NCI-H1105 (cell line): ENCODE measurements at regions not wholly inside any gene's neighbourhood (a gene's known extent, or its start where the extent isn't known, plus 50 kb on each side); places are given as distances from the start of the nearest gene placed in this dataset.

Experiments
- DNase-seq: peaks from one replicate; lab custom pipeline; 2025; lab: John Stamatoyannopoulos, UW

DNA sequence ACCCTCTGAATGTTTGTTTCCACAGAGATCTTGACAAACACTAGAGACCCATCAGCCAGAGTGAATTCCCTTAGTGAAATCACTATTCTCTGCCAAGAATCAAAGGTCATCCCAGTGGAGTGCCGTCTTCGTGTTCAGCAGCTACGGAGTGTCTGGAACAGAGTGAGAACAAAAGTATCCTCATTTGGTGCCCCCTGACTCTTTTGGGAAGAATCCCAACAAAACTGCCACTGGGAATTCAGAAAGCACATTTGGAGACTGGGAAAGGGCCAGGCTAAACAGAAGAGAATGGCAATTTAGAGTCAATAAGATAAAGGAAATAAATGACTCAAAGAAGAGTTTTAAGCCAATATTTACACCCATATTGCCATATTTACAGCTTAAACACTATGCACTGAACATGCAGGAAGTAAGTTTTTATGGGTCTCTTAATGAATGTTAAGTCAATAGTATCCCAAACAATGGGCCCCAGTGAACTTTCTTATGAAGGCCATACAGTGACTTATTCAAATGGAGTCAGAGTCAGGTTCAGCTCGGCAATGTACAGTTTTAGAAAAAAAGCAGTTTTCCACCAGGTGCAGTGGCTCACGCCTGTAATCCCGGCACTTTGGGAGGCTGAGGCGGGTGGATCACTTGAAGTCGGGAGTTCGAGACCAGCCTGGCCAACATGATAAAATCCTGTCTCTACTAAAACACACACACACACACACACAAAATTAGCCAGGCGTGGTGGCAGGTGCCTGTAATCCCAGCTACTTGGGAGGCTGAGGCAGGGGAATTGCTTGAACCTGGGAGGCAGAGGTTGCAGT is 392.6 kb downstream of the KLF5 start:
- DNase-seq = no peak

DNA sequence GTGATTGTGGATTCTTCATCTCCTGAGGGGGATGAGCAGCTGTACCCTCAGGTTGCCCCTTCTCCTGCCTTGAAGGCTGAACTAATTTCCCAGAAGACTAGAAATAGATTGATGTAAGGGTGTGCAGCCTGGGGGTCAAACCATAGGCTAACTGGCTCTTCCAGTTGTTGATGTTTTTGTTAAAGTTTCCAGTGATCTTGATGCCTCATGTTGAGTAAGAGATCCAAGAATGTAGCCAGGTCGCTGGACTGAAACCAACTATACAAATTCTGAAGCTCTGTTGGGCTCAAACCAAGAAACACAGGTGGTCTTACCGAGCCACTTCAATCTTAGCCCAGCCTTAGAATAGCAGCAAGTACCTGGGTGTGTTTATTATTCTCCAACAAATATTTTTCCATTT is 391.8 kb downstream of the KLF5 start:
- DNase-seq = no peak

DNA sequence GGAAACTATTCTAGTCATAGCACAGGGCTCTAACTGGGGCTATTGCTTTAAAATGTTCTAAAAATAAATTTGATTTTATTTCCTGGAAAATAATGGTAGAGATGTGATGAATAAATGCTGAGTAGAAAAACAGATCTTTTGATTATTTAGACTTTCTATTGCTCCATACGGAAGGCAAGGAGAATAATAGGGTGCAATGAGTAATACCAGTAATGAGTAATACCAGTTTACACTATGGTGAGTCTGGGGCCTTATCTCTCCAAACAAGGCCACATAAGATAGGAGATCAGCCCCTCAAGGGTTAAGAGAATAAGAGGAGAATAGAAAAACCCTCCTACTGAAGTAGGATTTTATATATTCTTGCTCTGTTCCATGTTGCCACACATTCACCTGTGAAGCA is 390.4 kb downstream of the KLF5 start:
- no peak for DNase-seq

DNA sequence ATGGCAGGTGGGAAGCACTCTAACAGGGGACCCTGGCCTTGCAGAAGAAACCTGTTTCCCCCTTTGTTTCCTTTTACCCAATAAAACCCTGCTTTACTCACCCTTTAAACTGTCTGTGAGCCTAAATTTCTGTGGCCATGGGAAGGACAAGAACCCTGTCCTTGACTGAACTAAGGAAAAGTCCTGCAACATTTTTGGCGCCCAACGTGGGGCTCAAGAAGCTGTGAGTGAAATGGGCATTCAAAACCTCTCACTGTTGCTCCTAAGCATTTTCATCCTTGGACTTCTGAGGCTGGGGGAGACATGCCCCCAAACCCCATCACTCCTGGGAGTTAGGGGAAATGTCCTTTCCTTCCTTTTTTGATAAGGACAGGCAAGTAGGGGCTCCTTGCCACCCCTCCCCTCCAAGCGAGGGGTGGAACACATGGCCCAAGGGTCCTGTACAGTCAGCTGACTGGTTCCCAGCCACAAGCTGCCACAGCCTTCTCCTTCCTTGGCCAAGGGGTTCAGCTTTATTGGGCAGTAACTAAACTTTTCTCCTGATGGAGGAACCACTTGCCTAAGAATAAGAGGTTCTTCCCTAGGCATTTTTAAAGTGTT is 381.6 kb downstream of the KLF5 start:
- no peak for DNase-seq

DNA sequence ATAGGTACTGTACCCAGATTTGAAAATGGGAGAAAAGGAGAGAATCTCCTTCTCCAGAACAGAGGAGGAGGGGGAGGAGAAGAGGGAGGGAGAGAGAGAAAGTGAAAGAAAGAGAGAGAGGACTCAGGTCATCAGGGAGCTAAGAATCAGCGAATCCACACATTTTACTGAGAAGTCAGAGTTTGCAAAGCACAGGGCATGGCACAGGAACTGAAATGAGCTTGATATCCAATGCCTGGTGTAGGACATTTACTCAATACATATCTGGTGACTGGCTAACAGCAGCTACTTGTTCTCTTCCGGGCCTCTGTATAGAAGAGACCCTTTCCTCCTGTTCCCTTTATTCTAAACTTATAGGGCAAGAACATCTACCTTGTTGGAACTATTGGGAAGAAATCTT is 375.1 kb downstream of the KLF5 start:
- DNase-seq = no peak

DNA sequence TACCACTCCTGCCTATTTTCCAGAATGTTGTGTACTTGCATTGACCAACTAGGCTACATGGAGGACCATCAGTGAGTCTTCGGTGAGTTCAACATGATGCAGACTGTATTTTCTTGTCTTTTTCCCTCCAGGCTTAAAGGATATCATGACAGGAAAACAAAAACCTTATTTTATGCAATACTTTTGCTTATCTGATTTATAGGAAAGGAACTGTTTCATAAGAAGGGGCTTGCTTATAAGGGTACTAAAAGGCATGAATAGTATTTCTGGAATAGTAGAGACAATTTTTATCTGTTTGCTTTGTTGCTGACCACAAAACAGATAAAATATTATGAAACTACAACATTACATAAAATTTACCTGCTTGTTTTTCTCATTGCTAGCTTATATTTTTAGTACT is 374.7 kb downstream of the KLF5 start:
- no peak for DNase-seq

DNA sequence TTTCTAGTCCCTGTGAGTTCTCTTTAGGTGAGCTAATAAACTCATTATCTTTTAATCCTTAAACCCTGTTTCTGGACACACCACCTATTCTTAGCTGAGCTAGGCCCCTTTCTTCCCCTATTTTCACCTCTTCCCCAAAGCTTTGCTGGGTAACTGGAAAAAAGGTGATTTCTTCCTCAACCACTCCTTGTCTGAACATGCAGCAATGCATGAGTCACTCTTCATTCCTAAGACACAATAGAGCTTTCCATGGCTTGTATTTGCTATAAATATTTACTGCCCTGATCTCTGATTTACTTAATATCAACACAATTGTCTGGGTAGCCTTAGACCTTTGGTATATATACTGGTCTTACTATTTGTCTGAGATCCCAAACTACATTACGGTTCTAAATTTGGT is 370.9 kb downstream of the KLF5 start:
- no peak for DNase-seq

DNA sequence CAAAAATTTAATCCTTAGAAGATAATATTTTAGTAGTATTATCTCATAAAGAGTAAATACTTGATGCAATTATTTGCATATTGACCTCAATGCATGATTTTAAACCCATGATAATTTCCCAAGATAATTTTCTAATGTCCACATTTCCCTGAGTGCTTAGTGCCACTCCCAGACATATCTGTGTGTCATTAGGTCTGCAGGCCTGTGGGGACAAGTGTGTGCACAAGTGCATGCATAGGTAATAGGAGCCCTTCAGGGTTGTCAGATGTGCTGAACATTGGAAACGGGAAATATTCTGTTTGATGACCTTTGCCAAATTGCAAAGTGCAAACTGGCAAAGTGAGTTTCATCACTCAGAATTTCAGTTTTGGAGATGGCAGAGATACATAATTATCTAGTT is 369.9 kb downstream of the KLF5 start:
- no peak for DNase-seq

DNA sequence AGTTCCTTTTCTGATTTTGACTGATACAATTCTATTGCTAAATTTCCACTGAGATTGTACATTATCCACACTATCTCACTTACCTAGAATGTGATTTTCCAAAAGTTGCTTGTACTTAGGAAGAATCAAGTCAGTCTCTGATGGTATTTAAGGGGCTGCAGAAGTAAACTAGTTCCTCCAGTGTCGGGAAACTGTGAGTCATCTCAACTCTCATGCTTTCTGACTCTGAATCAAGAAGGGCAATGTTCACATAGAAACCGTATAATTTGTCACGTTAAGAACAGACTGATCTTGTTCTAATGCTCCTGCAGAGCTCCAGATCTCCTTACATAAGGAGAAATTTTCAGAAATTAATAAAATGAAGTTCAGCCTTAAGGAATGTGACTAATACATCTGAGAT is 369.3 kb downstream of the KLF5 start:
- no peak for DNase-seq

DNA sequence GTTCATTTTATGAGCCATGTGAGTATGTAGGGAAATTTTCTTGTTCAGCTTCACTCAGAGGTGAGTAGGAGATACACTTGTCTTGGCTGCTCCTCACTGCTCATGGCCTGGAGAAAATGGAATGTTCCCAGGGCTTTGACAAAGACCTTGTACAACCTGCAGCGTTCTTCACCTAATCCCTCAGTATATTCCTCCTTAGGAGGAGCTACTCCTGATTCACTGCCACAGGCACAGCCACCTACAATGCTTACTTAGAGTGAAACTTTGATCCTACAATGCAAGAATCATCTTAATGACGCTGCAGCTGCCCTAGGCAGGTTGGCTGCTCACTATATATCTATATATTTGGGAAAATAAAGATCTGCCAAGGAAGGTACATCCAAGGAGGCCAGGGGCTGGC is 364.2 kb downstream of the KLF5 start:
- no peak for DNase-seq

DNA sequence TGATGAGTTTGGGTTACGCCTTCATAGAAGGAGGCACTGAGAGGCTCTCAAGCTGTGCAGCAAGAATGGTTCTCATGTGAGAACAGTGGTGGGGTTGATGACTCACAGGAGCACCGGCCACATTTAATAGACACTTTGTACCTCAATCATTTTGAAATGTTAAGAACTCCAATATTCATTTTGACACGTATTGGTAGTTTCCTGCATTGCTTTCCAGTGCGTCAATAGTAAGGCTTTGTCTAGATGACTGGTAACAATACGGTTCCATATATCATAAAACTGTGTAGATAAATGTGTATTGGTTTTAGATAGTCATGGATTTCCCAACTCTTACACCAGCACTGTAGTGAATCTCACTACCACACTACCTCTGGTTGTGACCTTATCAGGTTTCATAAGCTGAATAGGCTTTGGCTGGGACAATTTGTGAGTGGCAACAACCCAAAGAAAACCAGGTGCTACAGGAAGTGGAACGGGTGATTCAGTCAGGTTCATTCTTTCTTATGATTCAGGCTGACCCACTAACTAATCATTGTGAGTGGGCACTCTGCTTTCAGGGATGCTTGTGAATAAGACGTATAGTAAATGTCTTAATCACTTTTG is 362.6 kb downstream of the KLF5 start:
- DNase-seq = no peak

DNA sequence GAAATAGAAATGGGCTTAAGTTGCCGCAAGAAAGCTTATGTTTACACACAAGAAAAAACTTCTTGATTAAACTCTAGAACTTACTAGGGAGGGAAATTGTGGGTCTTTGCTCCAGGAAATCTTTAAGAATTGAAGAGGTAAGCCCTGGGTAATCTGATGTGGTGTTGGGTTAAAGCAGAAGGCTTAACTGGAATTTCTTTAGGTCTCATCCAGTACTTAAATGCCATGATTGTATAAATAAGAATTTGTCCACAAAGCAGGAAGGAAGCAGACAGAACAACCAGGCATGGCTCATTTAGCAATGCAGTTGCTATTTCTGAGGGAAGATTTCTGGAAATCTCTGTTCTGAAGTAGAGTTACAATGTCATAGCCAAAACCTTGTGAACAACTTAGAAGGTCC is 360.4 kb downstream of the KLF5 start:
- no peak for DNase-seq

DNA sequence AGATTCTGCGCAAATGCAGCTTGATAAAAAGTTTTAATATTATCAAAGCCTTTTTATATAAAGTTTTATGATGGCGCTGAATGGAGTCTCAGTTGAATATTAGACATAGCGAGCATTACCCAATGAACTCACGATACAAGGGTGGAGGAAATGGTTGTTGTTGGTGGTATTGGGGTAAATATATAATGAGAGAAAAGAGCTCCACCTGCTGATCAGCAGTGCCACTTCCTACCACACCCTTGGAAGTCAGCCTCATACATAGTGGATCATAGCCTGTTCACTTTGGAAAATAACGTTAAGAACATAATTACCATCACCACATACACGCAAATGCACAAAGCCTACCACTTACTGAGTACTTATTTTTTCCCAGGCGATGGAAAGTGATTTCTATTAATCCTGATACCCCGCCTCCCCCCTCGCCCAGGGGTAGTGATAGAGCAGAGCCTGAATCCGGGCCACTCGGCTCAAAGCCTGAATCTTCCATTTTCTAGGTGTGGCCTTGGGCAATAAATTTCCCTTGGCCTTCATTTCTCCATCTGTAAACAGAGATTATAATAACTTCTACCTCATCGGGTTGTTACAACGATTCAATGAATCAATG is 358.3 kb downstream of the KLF5 start:
- DNase-seq = no peak

DNA sequence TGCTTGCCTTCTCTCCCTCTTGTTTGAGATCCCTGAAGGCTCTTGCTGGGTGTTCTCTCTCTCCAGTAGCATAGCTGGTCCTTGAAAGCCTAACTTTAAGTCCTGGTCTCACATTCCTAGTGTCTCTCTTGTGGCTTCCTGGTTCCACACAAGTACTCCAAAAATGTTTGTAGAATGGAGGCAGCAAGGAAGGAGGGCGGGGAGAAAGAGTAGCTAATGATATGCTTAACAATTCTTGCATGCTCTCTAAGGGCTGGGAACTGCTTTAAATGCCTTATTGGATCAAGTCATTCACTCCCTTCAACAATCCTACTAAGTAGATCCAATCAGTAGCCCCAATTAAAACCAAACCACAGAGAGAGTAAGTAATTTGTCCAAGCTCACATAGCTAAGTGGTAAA is 357.3 kb downstream of the KLF5 start:
- no peak for DNase-seq

DNA sequence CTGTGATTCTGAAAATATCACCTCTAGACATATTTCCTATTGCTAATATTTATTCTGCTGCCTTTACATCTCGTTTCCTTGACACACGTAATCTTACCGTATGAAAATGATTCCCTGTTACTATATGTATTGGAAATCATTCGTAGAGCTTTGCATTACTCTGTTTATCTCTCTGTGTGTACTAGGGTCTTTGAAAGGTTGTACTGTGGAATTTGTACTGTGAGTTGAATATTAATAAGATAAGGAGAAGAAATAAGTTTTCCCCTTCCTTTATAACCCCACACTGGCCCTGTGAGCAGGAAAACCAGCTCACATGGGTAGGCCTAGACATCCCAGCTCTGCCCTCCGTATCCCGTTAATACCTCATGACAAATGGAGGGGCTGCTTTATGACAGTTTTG is 354.9 kb downstream of the KLF5 start:
- no peak for DNase-seq

DNA sequence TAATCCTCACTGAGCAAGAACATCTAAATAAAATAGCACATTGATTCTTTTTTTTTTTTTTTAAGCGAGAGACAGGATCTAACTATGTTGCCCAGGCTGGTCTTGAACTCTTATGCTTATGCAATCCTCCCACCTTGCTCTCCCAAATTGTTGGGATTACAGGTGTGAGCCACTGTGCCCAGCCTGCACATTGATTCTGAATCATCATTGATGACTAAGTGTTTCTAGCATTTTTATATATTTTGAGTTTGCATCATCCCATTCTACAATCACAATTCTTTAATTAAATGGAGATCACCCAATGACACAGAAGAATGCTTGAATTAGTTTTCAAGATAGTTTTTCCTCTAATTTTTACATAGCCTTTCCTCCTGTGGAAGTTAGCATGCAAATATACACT is 354.1 kb downstream of the KLF5 start:
- DNase-seq = no peak

DNA sequence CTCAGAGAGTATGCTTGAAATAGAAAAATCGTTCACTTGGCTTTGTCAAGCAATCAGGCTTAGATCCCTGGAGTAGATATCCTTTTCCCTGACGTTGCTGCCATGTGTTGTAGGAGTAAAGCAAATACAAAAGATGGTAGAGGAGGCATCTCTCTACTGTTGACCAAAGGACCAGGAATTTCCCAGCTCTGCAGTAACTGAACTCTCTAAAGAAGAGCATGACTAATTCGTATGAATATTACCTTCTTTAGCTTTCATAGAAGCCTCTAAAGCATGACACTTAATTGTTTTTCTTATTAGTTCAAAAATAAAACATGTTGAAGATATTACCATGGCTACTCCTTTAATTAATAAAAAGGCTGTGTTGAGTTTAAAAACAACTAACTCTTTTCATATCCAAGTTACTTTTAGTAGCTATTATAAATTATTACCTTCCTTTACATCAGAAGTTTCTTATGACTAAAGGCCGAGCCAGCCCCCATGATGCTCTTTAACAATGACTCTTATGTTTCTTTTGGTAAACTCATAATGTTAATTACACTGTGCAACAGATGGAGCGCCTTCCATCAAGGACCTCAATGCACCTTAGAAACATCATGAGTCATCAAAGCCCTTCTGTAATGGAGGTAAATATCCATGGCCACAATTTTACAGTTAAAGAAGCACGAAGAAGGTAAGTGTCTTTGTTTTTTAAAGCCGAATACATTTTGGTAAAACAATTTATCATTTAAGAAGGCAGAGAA is 352.4 kb downstream of the KLF5 start:
- DNase-seq = no peak

DNA sequence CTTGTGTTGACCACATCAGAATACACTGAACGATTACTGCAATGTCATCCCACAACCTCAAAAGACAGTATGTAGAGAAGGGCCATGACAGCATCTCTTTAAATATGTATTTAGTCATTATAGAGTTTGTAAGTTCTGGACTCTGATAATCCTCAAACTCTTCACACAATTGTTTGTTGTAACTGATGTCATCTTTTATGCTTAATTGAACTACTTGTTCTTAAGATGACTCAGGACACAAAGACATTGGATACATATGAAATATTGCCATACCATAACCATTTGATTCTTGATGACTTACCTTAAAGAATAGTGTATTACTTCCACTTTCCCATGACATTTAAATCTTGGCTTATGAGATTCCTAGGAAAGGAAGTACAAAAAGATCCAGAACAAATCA is 347.6 kb downstream of the KLF5 start:
- DNase-seq = no peak

DNA sequence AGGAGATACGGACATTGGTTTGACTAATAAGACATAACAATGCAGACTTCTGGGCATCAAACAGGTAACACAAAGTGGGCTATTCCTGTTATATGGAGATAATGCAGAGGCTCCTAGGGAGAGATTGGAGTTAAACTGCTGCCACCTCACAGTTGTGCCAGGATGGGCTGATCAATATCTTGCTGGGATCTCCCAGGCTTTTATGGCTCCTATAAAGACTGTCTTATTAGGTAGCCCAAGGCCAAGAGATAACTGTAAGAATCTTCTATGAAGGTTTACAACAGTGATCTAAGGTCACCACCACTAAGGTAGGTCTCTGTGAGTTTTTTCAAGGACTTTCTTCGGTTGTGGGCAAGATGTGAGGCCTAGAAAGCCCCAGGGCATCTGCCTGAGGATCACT is 345.8 kb downstream of the KLF5 start:
- no peak for DNase-seq

DNA sequence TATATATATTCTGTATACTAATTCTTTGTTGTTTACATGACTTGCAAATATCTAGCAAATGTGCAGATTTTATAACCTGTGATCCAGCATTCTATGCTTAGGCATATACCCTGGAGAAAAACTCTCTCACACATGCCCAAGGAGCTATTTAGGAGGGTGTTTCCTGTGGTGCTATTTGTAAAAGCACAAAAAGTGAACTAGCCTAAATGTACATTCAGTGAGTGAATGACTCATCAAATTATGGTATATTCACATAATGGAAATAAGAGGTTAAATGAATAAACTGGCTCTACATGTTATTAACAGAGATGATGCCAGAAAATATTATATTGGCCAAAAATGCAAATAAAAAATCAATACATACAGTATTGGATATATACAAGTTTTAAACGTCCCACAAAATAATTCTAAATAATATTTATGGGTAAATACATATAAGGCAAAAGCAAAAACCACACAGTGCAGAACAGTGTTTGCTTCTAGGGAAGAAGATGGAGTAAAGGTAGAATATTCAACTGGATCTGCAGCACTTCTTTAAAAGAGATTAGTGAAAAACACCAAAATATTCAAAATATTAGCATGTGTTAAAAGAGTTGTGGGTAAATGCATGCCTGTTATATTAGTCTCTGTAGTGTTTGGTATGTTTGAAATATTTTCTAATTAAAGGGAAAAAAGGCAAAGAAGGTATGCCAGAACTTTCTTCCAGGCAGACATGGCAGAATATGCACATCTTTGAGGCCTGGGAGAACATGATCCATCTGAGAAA is 344.7 kb downstream of the KLF5 start:
- no peak for DNase-seq

DNA sequence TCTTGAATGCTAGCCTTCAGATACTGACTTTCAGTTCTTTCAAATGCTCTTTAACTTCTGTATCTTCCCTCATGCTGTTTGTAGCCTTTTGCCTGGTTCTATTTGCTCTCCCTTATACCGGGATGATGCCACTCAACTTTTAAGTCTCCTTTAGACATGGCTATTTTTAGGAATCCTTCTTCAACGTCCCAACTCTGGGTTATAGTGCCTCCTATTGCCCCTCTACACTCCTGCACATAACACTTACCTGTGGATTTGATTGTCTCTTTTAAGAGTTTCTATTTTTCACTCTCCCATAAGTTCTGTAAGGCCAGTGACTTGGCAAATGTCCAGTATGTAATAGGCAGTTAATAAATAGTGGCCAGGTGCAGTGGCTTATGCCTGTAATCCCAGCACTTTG is 343.0 kb downstream of the KLF5 start:
- no peak for DNase-seq
